Muscle layer of duodenum (tissue), 2 donors: ENCODE measurements at regions not wholly inside any gene's neighbourhood (a gene's known extent, or its start where the extent isn't known, plus 50 kb on each side); places are given as distances from the start of the nearest gene placed in this dataset.
"Not testable (repeated sequence)": the region's sequence is repeated elsewhere in the genome, so short reads cannot be mapped to it uniquely, and the experiment has no call there.

Source experiments
- H3K27ac ChIP-seq: one replicate; pipeline ENCODE4 v1.7.0; 2013; ENCODE audit warnings: mild to moderate bottlenecking, low read length
- H3K27me3 ChIP-seq: one replicate; pipeline ENCODE4 v1.7.0; 2013; ENCODE audit warnings: low read depth, mild to moderate bottlenecking, control low read depth, low read length
- H3K36me3 ChIP-seq, 2 donors: one replicate each; pipeline ENCODE4 v1.7.0; 2013; ENCODE audit warnings: low read length in 2 of 2, control low read depth in 1 of 2, mild to moderate bottlenecking in 1 of 2; ENCODE audit not compliant: insufficient read depth in 2 of 2, control insufficient read depth in 1 of 2
- H3K4me1 ChIP-seq, 2 donors: one replicate each; pipeline ENCODE4 v1.7.0; 2013; ENCODE audit warnings: low read length in 2 of 2, mild to moderate bottlenecking in 2 of 2, control low read depth in 1 of 2, moderate library complexity in 1 of 2; ENCODE audit not compliant: insufficient read depth in 2 of 2, control insufficient read depth in 1 of 2
- H3K4me3 ChIP-seq, 2 donors: one replicate each; pipeline ENCODE4 v1.7.0; 2013; ENCODE audit warnings: low read length in 2 of 2, low read depth in 1 of 2, mild to moderate bottlenecking in 1 of 2
- H3K9me3 ChIP-seq, 2 donors: one replicate each; pipeline ENCODE4 v1.7.0; 2013; ENCODE audit warnings: low read length in 2 of 2, control low read depth in 1 of 2, mild to moderate bottlenecking in 1 of 2; ENCODE audit not compliant: control insufficient read depth in 1 of 2
- donor health status: healthy.

- not testable (repeated sequence) for H3K4me1 ChIP-seq, H3K27me3 ChIP-seq, H3K36me3 ChIP-seq, H3K4me3 ChIP-seq, H3K9me3 ChIP-seq, H3K27ac ChIP-seq
Measured at GRCh38 chr1:149211757-149212420, 108.5 kb upstream of the NBPF9 start.

- H3K36me3 ChIP-seq, H3K4me1 ChIP-seq, H3K27me3 ChIP-seq, H3K27ac ChIP-seq, H3K4me3 ChIP-seq, H3K9me3 ChIP-seq: not testable (repeated sequence)
Measured at GRCh38 chr1:149212946-149213345, 109.6 kb upstream of the NBPF9 start.

GRCh38 chr1:149213673-149214072 lies 110.3 kb upstream of the NBPF9 start:
- not testable (repeated sequence) for H3K27ac ChIP-seq, H3K27me3 ChIP-seq, H3K4me3 ChIP-seq, H3K4me1 ChIP-seq, H3K9me3 ChIP-seq, H3K36me3 ChIP-seq

GRCh38 chr1:149218080-149218988 lies 115.0 kb upstream of the NBPF9 start:
- not testable (repeated sequence) for H3K4me3 ChIP-seq, H3K4me1 ChIP-seq, H3K27ac ChIP-seq, H3K27me3 ChIP-seq, H3K9me3 ChIP-seq, H3K36me3 ChIP-seq

- H3K27ac ChIP-seq, H3K9me3 ChIP-seq, H3K4me3 ChIP-seq, H3K27me3 ChIP-seq, H3K4me1 ChIP-seq, H3K36me3 ChIP-seq: not testable (repeated sequence)
Measured at GRCh38 chr1:149219539-149219938, 116.2 kb upstream of the NBPF9 start.

GRCh38 chr1:149220463-149221074 lies 117.2 kb upstream of the NBPF9 start:
- H3K4me1 ChIP-seq, H3K4me3 ChIP-seq, H3K36me3 ChIP-seq, H3K27ac ChIP-seq, H3K9me3 ChIP-seq, H3K27me3 ChIP-seq: not testable (repeated sequence)

GRCh38 chr1:149227933-149228665 lies 124.7 kb upstream of the NBPF9 start:
- not testable (repeated sequence) for H3K4me1 ChIP-seq, H3K9me3 ChIP-seq, H3K27ac ChIP-seq, H3K36me3 ChIP-seq, H3K4me3 ChIP-seq, H3K27me3 ChIP-seq

GRCh38 chr1:149228672-149229585 lies 125.6 kb upstream of the NBPF9 start:
- H3K27me3 ChIP-seq, H3K4me1 ChIP-seq, H3K4me3 ChIP-seq, H3K9me3 ChIP-seq, H3K27ac ChIP-seq, H3K36me3 ChIP-seq: not testable (repeated sequence)

- H3K27me3 ChIP-seq, H3K9me3 ChIP-seq, H3K4me1 ChIP-seq, H3K4me3 ChIP-seq, H3K27ac ChIP-seq, H3K36me3 ChIP-seq: not testable (repeated sequence)
Measured at GRCh38 chr1:149229813-149230212, 126.5 kb upstream of the NBPF9 start.

GRCh38 chr1:149234926-149235914 lies 131.9 kb upstream of the NBPF9 start:
- H3K27me3 ChIP-seq, H3K27ac ChIP-seq, H3K4me1 ChIP-seq, H3K9me3 ChIP-seq, H3K4me3 ChIP-seq, H3K36me3 ChIP-seq: not testable (repeated sequence)
